ENCODE measurements at regions not wholly inside any gene's neighbourhood (a gene's known extent, or its start where the extent isn't known, plus 50 kb on each side); places are given as distances from the start of the nearest gene placed in this dataset.

- TF ChIP-seq CSRNP3 (CRISPR knock-in tag; IDR thresholded peaks at IDR 0.05) (no peak), PATZ1 (CRISPR knock-in tag; IDR thresholded peaks at IDR 0.05; ENCODE audit: borderline replicate concordance) (no peak), ISL1 (CRISPR knock-in tag; IDR thresholded peaks at IDR 0.05) (no peak), TOX (CRISPR knock-in tag; IDR thresholded peaks at IDR 0.05; ENCODE audit: borderline replicate concordance) (no peak)
These were observed 491.9 kb downstream of the MED13L start for GRCh38 chr12:115785548-115785947.
